ENCODE measurements at regions not wholly inside any gene's neighbourhood (a gene's known extent, or its start where the extent isn't known, plus 50 kb on each side); places are given as distances from the start of the nearest gene placed in this dataset.

DNA sequence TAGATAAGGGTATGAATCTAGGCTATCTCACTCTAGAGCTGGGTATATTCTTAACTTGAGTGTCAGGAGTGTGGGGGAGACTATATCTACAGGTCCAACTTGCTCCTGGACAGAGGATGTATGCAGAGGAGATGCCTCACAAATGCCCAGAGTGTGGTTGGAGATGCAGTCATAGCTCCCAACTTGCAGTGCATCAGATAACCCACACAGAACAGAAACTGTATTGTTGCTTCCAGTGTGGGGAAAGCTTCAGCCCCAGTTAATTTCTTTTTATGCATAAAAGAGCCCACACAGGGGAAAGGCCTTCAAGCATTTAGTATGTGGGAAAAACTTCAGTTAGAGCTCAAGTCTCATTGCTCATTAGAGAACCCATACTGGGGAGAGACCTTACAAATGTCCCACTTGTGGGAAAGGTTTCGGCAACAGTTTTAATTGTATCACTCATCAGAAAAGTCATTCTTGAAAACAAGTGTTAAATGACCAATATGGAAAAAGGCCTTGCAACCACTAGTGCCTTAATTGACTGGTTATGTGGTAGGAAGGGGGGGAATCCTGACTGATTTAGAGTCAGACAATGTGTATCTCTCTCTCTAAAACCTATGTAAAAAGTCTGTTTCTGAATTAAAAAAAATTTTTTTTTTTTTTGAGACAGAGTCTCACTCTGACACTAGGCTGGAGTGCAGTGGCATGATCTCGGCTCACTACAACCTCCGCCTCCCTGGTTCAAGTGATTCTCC lies 67.9 kb downstream of the EBNA1BP2 start:
- TF ChIP-seq, protein P1, sequence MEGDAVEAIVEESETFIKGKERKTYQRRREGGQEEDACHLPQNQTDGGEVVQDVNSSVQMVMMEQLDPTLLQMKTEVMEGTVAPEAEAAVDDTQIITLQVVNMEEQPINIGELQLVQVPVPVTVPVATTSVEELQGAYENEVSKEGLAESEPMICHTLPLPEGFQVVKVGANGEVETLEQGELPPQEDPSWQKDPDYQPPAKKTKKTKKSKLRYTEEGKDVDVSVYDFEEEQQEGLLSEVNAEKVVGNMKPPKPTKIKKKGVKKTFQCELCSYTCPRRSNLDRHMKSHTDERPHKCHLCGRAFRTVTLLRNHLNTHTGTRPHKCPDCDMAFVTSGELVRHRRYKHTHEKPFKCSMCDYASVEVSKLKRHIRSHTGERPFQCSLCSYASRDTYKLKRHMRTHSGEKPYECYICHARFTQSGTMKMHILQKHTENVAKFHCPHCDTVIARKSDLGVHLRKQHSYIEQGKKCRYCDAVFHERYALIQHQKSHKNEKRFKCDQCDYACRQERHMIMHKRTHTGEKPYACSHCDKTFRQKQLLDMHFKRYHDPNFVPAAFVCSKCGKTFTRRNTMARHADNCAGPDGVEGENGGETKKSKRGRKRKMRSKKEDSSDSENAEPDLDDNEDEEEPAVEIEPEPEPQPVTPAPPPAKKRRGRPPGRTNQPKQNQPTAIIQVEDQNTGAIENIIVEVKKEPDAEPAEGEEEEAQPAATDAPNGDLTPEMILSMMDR (IDR thresholded peaks at IDR 0.05): no peak
- no peak for TF ChIP-seq POLR2A (IDR thresholded peaks at IDR 0.05)

All from gastroesophageal sphincter (tissue), 3 donors.